IMR-90 (cell line): ENCODE measurements at regions not wholly inside any gene's neighbourhood (a gene's known extent, or its start where the extent isn't known, plus 50 kb on each side); places are given as distances from the start of the nearest gene placed in this dataset.

Experiments
- ATAC-seq: fragments of 200-7000 bp; cut with Tn5 transposase; 2 replicates; pipeline ENCODE4 v1.9.1; 2020; ENCODE audit warnings: low read depth, mild to moderate bottlenecking, moderate library complexity
- BruUV-seq: library from RNA; stranded (reverse); fragments of 400-500 nt; replicated peaks from 2 replicates; lab custom pipeline; 2021; lab: Mats Ljungman, UMichigan
- CTCF ChIA-PET: fragments of 300-600 bp; formaldehyde crosslinking; extraction: SDS; loops from one replicate; lab custom pipeline; 2021; ENCODE audit warnings: antibody characterized with exemption; lab: Yijun Ruan, JAX
- POLR2A ChIA-PET: fragments of 300-600 bp; sonication (Branson Sonifier 250); formaldehyde crosslinking; loops from one replicate; lab custom pipeline; 2022; ENCODE audit warnings: antibody characterized with exemption; ENCODE audit not compliant: unreplicated experiment; lab: Charles Lee
- DNase-seq: peaks from one replicate; pipeline ENCODE4 v3.0.0; 2013
- H2AFZ ChIP-seq: replicated peaks from 2 replicates; pipeline ENCODE3; 2013; ENCODE audit warnings: low read length, mild to moderate bottlenecking; ENCODE audit not compliant: poor library complexity
- H2AK5ac ChIP-seq: 2 replicates; pipeline ENCODE4 v1.6.1; 2013; ENCODE audit warnings: low read depth, low read length, inconsistent platforms
- H2AK9ac ChIP-seq: replicated peaks from 2 replicates; pipeline ENCODE3; 2013; ENCODE audit warnings: mild to moderate bottlenecking, low read depth, low read length, moderate library complexity; ENCODE audit not compliant: poor library complexity
- H2BK120ac ChIP-seq: 2 replicates; pipeline ENCODE4 v1.6.1; 2013; ENCODE audit warnings: low read depth, low read length, inconsistent platforms
- H2BK15ac ChIP-seq: 3 replicates; pipeline ENCODE4 v1.6.1; 2013; ENCODE audit warnings: low read depth, low read length, inconsistent platforms
- H2BK20ac ChIP-seq: 2 replicates; pipeline ENCODE4 v1.6.1; 2013; ENCODE audit warnings: low read depth, mild to moderate bottlenecking, inconsistent platforms, low read length, moderate library complexity
- H2BK5ac ChIP-seq: 2 replicates; pipeline ENCODE4 v1.6.1; 2013; ENCODE audit warnings: mild to moderate bottlenecking, low read depth, low read length, inconsistent platforms; ENCODE audit not compliant: poor library complexity, severe bottlenecking
- H3K14ac ChIP-seq: replicated peaks from 2 replicates; pipeline ENCODE4 v1.6.1; 2013; ENCODE audit warnings: low read depth, low read length, inconsistent platforms
- H3K18ac ChIP-seq: 2 replicates; pipeline ENCODE4 v1.6.1; 2013; ENCODE audit warnings: low read depth, low read length, control low read depth
- H3K23ac ChIP-seq: 2 replicates; pipeline ENCODE4 v1.6.1; 2013; ENCODE audit warnings: low read depth, low read length, inconsistent platforms
- H3K27ac ChIP-seq: 2 replicates; pipeline ENCODE4 v1.5.1; 2013; ENCODE audit warnings: mild to moderate bottlenecking, control low read depth, low read length; ENCODE audit not compliant: insufficient read depth
- H3K27me3 ChIP-seq: 2 replicates; pipeline ENCODE4 v1.6.1; 2013; ENCODE audit warnings: low read length; ENCODE audit not compliant: control insufficient read depth, insufficient read depth
- H3K36me3 ChIP-seq: 2 replicates; pipeline ENCODE4 v1.6.1; 2013; ENCODE audit warnings: low read length, mixed read lengths; ENCODE audit not compliant: control insufficient read depth, insufficient read depth
- H3K4ac ChIP-seq: 2 replicates; pipeline ENCODE4 v1.6.1; 2013; ENCODE audit warnings: low read depth, low read length, inconsistent platforms
- H3K4me1 ChIP-seq: 2 replicates; pipeline ENCODE4 v1.6.1; 2013; ENCODE audit warnings: low read length, mixed read lengths; ENCODE audit not compliant: control insufficient read depth, insufficient read depth
- H3K4me2 ChIP-seq: 2 replicates; pipeline ENCODE4 v1.6.1; 2013; ENCODE audit warnings: low read depth, mild to moderate bottlenecking, control low read depth, low read length, moderate library complexity
- H3K4me3 ChIP-seq: 2 replicates; pipeline ENCODE4 v1.5.1; 2013; ENCODE audit warnings: low read depth, mild to moderate bottlenecking, control low read depth, low read length, moderate library complexity; ENCODE audit not compliant: insufficient read depth
- H3K56ac ChIP-seq: 2 replicates; pipeline ENCODE4 v1.6.1; 2013; ENCODE audit warnings: low read length, inconsistent platforms; ENCODE audit not compliant: insufficient read depth; ENCODE audit errors: extremely low read depth
- H3K79me1 ChIP-seq, 2 experiments: 2 replicates each; pipeline ENCODE4 v1.6.1; 2013; ENCODE audit warnings: low read length in 2 of 2, inconsistent platforms in 1 of 2, low read depth in 1 of 2
- H3K9ac ChIP-seq: 2 replicates; pipeline ENCODE4 v1.6.1; 2013; ENCODE audit warnings: low read depth, low read length, control low read depth
- H3K9me1 ChIP-seq: 2 replicates; pipeline ENCODE4 v1.6.1; 2013; ENCODE audit warnings: low read length, inconsistent platforms; ENCODE audit not compliant: insufficient read depth
- H3K9me3 ChIP-seq: 2 replicates; pipeline ENCODE4 v1.6.1; 2013; ENCODE audit warnings: low read length; ENCODE audit not compliant: control insufficient read depth, insufficient read depth
- H4K20me1 ChIP-seq: 2 replicates; pipeline ENCODE4 v1.6.1; 2013; ENCODE audit warnings: low read length, inconsistent platforms; ENCODE audit not compliant: insufficient read depth
- H4K5ac ChIP-seq: 2 replicates; pipeline ENCODE4 v1.6.1; 2013; ENCODE audit warnings: mild to moderate bottlenecking, low read depth, low read length, control low read depth
- H4K8ac ChIP-seq, 2 experiments: 2 replicates each; pipeline ENCODE4 v1.6.1; 2013; ENCODE audit warnings: low read depth in 2 of 2, low read length in 2 of 2, control low read depth in 1 of 2, inconsistent platforms in 1 of 2
- H4K91ac ChIP-seq: 2 replicates; pipeline ENCODE4 v1.6.1; 2013; ENCODE audit warnings: low read depth, low read length, inconsistent platforms; ENCODE audit not compliant: insufficient read depth
- BHLHE40 ChIP-seq: fragments of 150-350 bp; IDR thresholded peaks from 2 replicates; pipeline ENCODE4 v1.6.1; 2016; ENCODE audit warnings: mild to moderate bottlenecking, low read depth, low read length
- CEBPB ChIP-seq: IDR thresholded peaks from 2 replicates; pipeline ENCODE4 v1.6.1; 2012; ENCODE audit warnings: low read depth, low read length, improper control_type of control experiment
- CHD1 ChIP-seq: IDR thresholded peaks from 2 replicates; pipeline ENCODE4 v1.6.1; 2012; ENCODE audit warnings: low read depth, low read length, improper control_type of control experiment
- ELK1 ChIP-seq: fragments of 150-350 bp; IDR thresholded peaks from 2 replicates; pipeline ENCODE4 v1.6.1; 2016; ENCODE audit warnings: low read depth, mild to moderate bottlenecking, low read length, moderate library complexity, borderline replicate concordance
- MAFK ChIP-seq: IDR thresholded peaks from 2 replicates; pipeline ENCODE4 v1.6.1; 2012; ENCODE audit warnings: low read depth, low read length, improper control_type of control experiment
- NFE2L2 ChIP-seq: fragments of 150-350 bp; IDR thresholded peaks from 2 replicates; pipeline ENCODE4 v1.6.1; 2016; ENCODE audit warnings: low read depth, mild to moderate bottlenecking, low read length
- RAD21 ChIP-seq: IDR thresholded peaks from 2 replicates; pipeline ENCODE4 v1.6.1; 2012; ENCODE audit warnings: low read length, improper control_type of control experiment
- SMC3 ChIP-seq: fragments of 150-350 bp; IDR thresholded peaks from 2 replicates; pipeline ENCODE4 v1.6.1; 2016; ENCODE audit warnings: low read depth, mild to moderate bottlenecking, antibody characterized with exemption, low read length, moderate library complexity
- USF2 ChIP-seq: fragments of 150-350 bp; IDR thresholded peaks from 2 replicates; pipeline ENCODE4 v1.6.1; 2017; ENCODE audit warnings: mild to moderate bottlenecking, antibody characterized with exemption, low read length, low read depth
- WGBS, 2 experiments: methylation state at CpG; one replicate each; pipeline versions ENCODE4 v1.1.5 to v1.1.7; 2013; ENCODE audit warnings: missing lambda C conversion rate in 2 of 2; ENCODE audit not compliant: insufficient read length in 1 of 2; ENCODE audit errors: extremely low coverage in 2 of 2; 5-methylcytosine and 5-hydroxymethylcytosine counted together
- dilution Hi-C: fragments of 300-500 bp; cut with HindIII; formaldehyde crosslinking; loops from one replicate; pipeline ENCODE4 v1.14.3; 2018; ENCODE audit warnings: low sequenced_read_pairs; ENCODE audit not compliant: unreplicated experiment
- in situ Hi-C: fragments of 300-500 bp; cut with MboI; formaldehyde crosslinking; loops from 3 replicates; pipeline ENCODE4 v1.14.3; 2019; ENCODE audit warnings: low sequenced_read_pairs, inconsistent platforms, mixed read lengths
- intact Hi-C: fragments of 100-400 bp; cut with micrococcal nuclease; formaldehyde crosslinking; loops from 2 replicates; pipeline ENCODE4 v1.10.0; 2022

- H3K18ac ChIP-seq: no peak overlapping the region
- no peak overlapping the region for H2BK15ac ChIP-seq
- dilution Hi-C loops: no loop called here
- no peak overlapping the region for H3K4ac ChIP-seq
- no peak overlapping the region for H4K5ac ChIP-seq
- no peaks in the 10 kb centered on the region for H3K9me1 ChIP-seq
- H3K14ac ChIP-seq: no peak overlapping the region
- no peaks in the 10 kb centered on the region for H3K9me3 ChIP-seq
- H3K79me1 ChIP-seq: no peaks in the 10 kb centered on the region
- no peaks in the 10 kb centered on the region for H4K20me1 ChIP-seq
- no peak overlapping the region for H3K27ac ChIP-seq
- no peak overlapping the region for H4K91ac ChIP-seq
- no peak overlapping the region for H2BK120ac ChIP-seq
- no peak for TF ChIP-seq SMC3
- no peak for TF ChIP-seq MAFK
- no peak for TF ChIP-seq NFE2L2
- no peak for TF ChIP-seq RAD21
- TF ChIP-seq USF2: no peak
- no peak for TF ChIP-seq ELK1
- TF ChIP-seq CEBPB: no peak
- TF ChIP-seq BHLHE40: no peak
- TF ChIP-seq CHD1: no peak
- H2AK5ac ChIP-seq: no peak overlapping the region
- no peak overlapping the region for H2AFZ ChIP-seq
- ATAC-seq (no peak), DNase-seq (no peak)
- no peak overlapping the region for H3K4me2 ChIP-seq
- no peak overlapping the region for H3K9ac ChIP-seq
- no peak overlapping the region for H3K4me3 ChIP-seq
- POLR2A ChIA-PET: no interaction called here
- no peaks in the 10 kb centered on the region for H3K36me3 ChIP-seq
- WGBS, 2 experiments: no CpG with 5 or more reads among the region's 5 CpGs
- H3K4me1 ChIP-seq: no peaks in the 10 kb centered on the region
- CTCF ChIA-PET: no interaction called here
- H3K23ac ChIP-seq: no peak overlapping the region
- BruUV-seq: no TSS peak
- no peak overlapping the region for H2BK5ac ChIP-seq
- intact Hi-C loops: no loop called here
- H3K27me3 ChIP-seq: no peaks in the 10 kb centered on the region
- H2AK9ac ChIP-seq: no peak overlapping the region
- H2BK20ac ChIP-seq: no peak overlapping the region
- in situ Hi-C loops: no loop called here
- H4K8ac ChIP-seq: no peak overlapping the region
- H3K56ac ChIP-seq: no peak overlapping the region
Observed at GRCh38 chrX:129361576-129361975, 161.7 kb downstream of the SMARCA1 start.
